EL (cell line): ENCODE measurements at regions not wholly inside any gene's neighbourhood (a gene's known extent, or its start where the extent isn't known, plus 50 kb on each side); places are given as distances from the start of the nearest gene placed in this dataset.

Experiments used
- DNase-seq: peaks from one replicate; pipeline ENCODE4 v3.0.0-alpha.2; 2016

- no peak for DNase-seq
These were observed 69.0 kb upstream of the RFXAP start for GRCh38 chr13:36750046-36750445.

DNA sequence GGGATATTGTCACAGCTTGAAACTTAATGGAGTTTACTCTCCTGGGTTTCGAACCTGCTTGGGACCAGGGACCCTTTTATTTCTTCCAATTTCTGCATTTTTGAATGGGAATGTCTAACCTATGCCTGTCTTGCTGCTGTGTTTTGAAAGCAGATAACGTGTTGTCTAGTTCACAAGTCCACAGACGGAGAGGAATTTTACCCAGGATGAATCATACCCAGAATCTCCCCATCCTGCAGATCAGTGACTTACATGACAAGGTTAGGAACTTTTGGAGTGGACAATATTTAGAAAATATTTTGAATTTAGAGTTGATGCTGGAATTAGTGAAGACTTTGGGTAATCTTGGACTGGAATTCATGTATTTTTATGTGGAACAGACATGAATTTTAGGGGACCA is 68.6 kb upstream of the RFXAP start:
- DNase-seq: no peak

GRCh38 chr13:36750946-36751345 is 68.1 kb upstream of the RFXAP start:
- no peak for DNase-seq

DNA sequence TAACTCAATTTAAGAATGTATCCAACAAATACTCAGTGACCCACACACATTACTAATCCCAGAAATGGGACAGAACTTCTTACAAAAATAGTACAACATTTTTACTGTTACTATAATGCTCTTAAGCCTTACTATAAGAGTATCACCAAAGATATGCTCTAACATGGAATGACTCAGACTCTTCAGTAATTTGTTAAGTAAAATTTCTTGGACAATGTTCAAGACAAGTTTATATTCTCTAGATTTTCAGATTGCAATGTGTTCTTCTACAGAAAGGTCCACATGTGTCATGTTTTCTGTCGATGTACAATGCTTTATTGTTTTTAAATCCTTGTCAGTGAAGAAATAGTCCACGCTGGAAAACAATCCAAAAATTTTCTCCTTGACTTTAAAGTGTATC is 66.3 kb upstream of the RFXAP start:
- no peak for DNase-seq

- DNase-seq: no peak
These were observed 65.8 kb upstream of the RFXAP start for GRCh38 chr13:36753176-36753575.

- no peak for DNase-seq
These were observed 60.7 kb upstream of the RFXAP start for GRCh38 chr13:36758345-36758744.

- no peak for DNase-seq
These were observed 55.8 kb upstream of the RFXAP start for GRCh38 chr13:36763126-36763722.

GRCh38 chr13:36764536-36764935 is 54.5 kb upstream of the RFXAP start:
- DNase-seq: no peak

DNA sequence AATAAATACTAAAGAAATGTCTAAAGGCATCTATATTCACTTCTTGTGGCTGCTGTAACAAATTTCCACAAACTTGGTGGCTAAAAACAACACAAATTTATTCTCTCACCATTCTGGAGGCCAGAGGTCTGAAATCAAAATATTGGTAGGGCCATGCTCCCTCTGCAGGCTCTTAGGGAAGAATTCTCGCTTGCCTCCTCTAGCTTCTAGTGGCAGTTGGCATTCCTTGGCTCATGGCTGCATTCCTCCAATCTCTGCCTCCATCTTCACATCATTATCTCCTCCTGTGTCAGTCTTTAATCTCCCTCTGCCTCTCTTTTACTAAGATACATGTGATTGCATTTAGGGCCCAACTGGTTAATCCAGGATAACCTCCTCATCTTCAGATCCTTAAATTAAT is 54.1 kb upstream of the RFXAP start:
- DNase-seq: peak; percentile 8

DNA sequence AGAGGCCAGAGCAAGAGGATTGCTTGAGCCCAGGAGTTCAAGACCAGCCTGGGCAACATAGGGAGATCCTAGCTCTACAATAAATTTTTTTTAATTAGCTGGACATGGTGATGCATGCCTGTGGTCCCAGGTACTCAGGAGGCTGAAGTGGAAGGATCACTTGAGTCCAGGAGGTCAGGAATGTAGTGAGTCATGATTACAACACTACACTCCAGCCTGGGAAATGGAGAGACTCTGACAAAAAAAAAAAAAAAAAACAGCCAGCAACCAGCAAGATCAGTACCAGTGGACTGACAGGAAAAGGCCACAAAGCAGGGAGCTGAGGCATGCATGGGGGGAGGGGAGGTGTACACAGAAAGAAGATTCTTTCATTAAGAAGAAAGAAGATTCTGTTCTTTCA is 52.7 kb upstream of the RFXAP start:
- peak; percentile 79 for DNase-seq

DNA sequence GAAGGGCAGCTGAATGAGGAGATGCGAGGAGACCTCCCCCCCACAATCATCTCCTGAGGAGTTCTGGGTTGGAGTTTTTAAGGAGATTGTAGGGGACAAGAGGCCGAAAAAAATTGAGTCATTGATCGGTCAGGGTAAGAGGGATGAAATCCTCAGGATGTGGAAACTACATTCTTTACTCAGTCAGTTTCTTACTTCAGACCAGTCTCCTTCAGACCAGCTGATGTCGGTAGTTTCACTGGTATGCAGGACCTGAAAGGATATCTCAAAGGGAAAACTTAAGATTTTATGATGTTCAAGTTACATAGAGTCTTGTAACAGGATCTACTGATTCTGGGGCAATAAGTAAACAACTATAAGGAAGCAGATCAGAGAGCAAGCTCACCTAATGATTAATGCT is 51.7 kb upstream of the RFXAP start:
- no peak for DNase-seq

DNA sequence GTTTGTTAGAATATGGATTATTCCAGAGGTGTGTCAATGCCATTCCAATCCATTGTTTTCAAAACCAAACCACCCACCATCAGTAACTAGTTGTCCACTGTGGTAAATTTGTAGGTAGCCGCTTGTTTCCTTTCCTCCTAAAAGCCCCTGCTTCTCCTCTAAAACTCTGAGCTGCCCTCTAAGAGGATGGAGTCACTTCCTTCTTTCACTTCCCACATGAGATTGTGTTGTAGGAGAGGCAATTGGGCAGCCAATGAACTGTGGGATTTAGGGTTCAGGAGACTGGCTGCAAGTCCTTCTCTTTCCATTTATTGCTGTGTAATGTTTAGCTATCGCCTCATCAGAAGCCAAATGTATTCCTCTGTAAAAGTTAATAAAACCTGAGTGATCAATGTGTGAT is 49.9 kb upstream of the RFXAP start:
- no peak for DNase-seq
